Lung (tissue), 11 donors: ENCODE measurements at regions not wholly inside any gene's neighbourhood (a gene's known extent, or its start where the extent isn't known, plus 50 kb on each side); places are given as distances from the start of the nearest gene placed in this dataset.

Source experiments
- ATAC-seq: fragments of 200-7000 bp; cut with Tn5 transposase; one replicate; pipeline ENCODE4 v1.9.1; 2020; ENCODE audit warnings: moderate number of reproducible peaks; ENCODE audit not compliant: insufficient read depth, low FRiP score
- DNase-seq, 3 donors: peaks; one replicate each; pipeline ENCODE4 v3.0.0-alpha.2; 2013 to 2017
- H3K27ac ChIP-seq, 2 donors: one replicate each; pipeline ENCODE4 v1.5.1; 2013; ENCODE audit warnings: mild to moderate bottlenecking in 2 of 2, moderate library complexity in 2 of 2, control low read depth in 1 of 2, inconsistent platforms in 1 of 2, low read depth in 1 of 2, low read length in 1 of 2
- H3K27me3 ChIP-seq, 3 donors: one replicate each; pipeline ENCODE4 v1.5.1; 2013; ENCODE audit warnings: low read length in 2 of 3; ENCODE audit not compliant: control insufficient read depth in 3 of 3, insufficient read depth in 3 of 3
- H3K36me3 ChIP-seq, 4 donors: one replicate each; pipeline ENCODE4 v1.5.1; 2013; ENCODE audit warnings: low read length in 4 of 4, mild to moderate bottlenecking in 1 of 4, moderate library complexity in 1 of 4; ENCODE audit not compliant: control insufficient read depth in 4 of 4, insufficient read depth in 4 of 4
- H3K4me1 ChIP-seq, 5 donors: one replicate each; pipeline ENCODE4 v1.5.1; 2013; ENCODE audit warnings: low read length in 5 of 5, mild to moderate bottlenecking in 2 of 5, moderate library complexity in 1 of 5; ENCODE audit not compliant: control insufficient read depth in 5 of 5, insufficient read depth in 5 of 5
- H3K4me3 ChIP-seq: one replicate; pipeline ENCODE4 v1.5.1; 2013; ENCODE audit warnings: mild to moderate bottlenecking, control low read depth, moderate library complexity
- H3K9ac ChIP-seq, 2 donors: one replicate each; pipeline ENCODE4 v1.5.1; 2013; ENCODE audit warnings: low read length in 2 of 2, control low read depth in 1 of 2; ENCODE audit not compliant: insufficient read depth in 1 of 2
- H3K9me3 ChIP-seq, 4 donors: one replicate each; pipeline ENCODE4 v1.5.1; 2013; ENCODE audit warnings: low read length in 3 of 4, mild to moderate bottlenecking in 1 of 4, moderate library complexity in 1 of 4; ENCODE audit not compliant: control insufficient read depth in 4 of 4, insufficient read depth in 3 of 4
- WGBS, 2 donors: extraction: QIAGEN DNeasy Blood & Tissue Kit; methylation state at CpG; one replicate each; pipeline ENCODE4 v1.1.7; 2013; 5-methylcytosine and 5-hydroxymethylcytosine counted together
- TF ChIP-seq, protein P1 (sequence below): IDR thresholded peaks from 2 replicates; pipeline ENCODE4 v1.5.1; 2012; ENCODE audit warnings: mild to moderate bottlenecking; ENCODE audit errors: control extremely low read depth, extremely low read depth
- donor health status: control.
- donor health status: control.
- donor health status: Bipolar disorder and iron deficiency.
- donor health status: healthy.
- donor health status: DM: yes; HTN: yes; CAD: no.

- no peak overlapping the region for H3K9ac ChIP-seq
Measured at GRCh38 chr5:167995844-167996425, 295.5 kb upstream of the WWC1 start.

DNA sequence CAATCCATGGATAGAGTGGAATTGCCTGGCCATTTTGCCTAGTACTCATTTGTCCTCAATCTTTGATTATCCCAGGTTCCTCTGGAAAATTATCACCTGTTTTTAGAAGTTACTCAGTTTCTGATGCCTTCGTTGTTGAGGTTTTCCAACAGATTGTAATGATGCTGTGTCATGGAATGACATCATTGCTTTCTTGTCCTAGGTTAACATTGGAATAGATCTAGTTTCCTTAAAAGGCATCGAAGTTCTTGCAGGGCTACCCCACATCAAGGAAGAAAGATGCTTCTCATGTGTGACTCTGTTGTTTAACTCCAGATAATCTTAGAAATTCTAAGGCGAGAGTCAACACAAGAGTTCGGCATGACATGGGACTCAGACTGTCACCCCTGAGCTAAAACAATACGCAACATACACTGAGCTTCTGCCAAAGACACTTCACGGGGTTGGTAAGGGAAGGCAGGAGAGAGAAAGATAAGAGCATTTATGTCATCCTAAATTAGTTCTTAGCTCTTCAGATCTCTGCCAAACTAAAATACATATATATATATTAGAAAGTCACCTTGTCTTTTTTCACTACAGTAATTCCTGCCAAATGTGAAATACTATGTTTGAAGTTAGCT is 293.2 kb upstream of the WWC1 start:
- TF ChIP-seq, protein P1, sequence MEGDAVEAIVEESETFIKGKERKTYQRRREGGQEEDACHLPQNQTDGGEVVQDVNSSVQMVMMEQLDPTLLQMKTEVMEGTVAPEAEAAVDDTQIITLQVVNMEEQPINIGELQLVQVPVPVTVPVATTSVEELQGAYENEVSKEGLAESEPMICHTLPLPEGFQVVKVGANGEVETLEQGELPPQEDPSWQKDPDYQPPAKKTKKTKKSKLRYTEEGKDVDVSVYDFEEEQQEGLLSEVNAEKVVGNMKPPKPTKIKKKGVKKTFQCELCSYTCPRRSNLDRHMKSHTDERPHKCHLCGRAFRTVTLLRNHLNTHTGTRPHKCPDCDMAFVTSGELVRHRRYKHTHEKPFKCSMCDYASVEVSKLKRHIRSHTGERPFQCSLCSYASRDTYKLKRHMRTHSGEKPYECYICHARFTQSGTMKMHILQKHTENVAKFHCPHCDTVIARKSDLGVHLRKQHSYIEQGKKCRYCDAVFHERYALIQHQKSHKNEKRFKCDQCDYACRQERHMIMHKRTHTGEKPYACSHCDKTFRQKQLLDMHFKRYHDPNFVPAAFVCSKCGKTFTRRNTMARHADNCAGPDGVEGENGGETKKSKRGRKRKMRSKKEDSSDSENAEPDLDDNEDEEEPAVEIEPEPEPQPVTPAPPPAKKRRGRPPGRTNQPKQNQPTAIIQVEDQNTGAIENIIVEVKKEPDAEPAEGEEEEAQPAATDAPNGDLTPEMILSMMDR, result no peak
- WGBS, 2 donors, result 70 to 78% methylated on average over 6 of the region's 6 CpGs
- peaks cover 0 to 15% (median 0%) of the 10 kb centered on the region in 5 donors for H3K4me1 ChIP-seq
- no peak overlapping the region for H3K9ac ChIP-seq
- no peak overlapping the region for H3K4me3 ChIP-seq
- H3K36me3 ChIP-seq, result no peaks in the 10 kb centered on the region
- peak overlapping the region in 1 of 2 donors; percentile 89 for H3K27ac ChIP-seq
- H3K9me3 ChIP-seq, result peaks cover 0 to 2% (median 0%) of the 10 kb centered on the region in 4 donors
- ATAC-seq (no peak), DNase-seq (no peak)
- H3K27me3 ChIP-seq, result no peaks in the 10 kb centered on the region

More at GRCh38 chr5:167995844-167996425, 295.5 kb upstream of the WWC1 start:
- no peak overlapping the region for H3K27ac ChIP-seq
- 90 to 94% methylated on average over 11 of the region's 11 CpGs for WGBS, 2 donors
- no peak overlapping the region for H3K4me3 ChIP-seq
- no peaks in the 10 kb centered on the region for H3K36me3 ChIP-seq
- peaks cover 0 to 7% (median 0%) of the 10 kb centered on the region in 5 donors for H3K4me1 ChIP-seq
- no peak for ATAC-seq
- H3K27me3 ChIP-seq, result no peaks in the 10 kb centered on the region
- DNase-seq, result no peak
- peaks cover 0 to 2% (median 0%) of the 10 kb centered on the region in 4 donors for H3K9me3 ChIP-seq
- TF ChIP-seq, protein P1, result no peak

- peaks cover 0 to 2% (median 0%) of the 10 kb centered on the region in 3 donors for H3K27me3 ChIP-seq
- peaks cover 0 to 15% (median 0%) of the 10 kb centered on the region in 5 donors for H3K4me1 ChIP-seq
- TF ChIP-seq, protein P1, result no peak
- H3K27ac ChIP-seq, result peak overlapping the region in 1 of 2 donors; percentile 89
- H3K4me3 ChIP-seq, result no peak overlapping the region
- WGBS, 2 donors, result 70 to 80% methylated on average over 2 of the region's 2 CpGs
- ATAC-seq, result no peak
- DNase-seq, result no peak
- H3K9ac ChIP-seq, result no peak overlapping the region
- H3K9me3 ChIP-seq, result peaks cover 0 to 2% (median 0%) of the 10 kb centered on the region in 4 donors
- H3K36me3 ChIP-seq, result no peaks in the 10 kb centered on the region
Measured at GRCh38 chr5:167999182-167999581, 292.3 kb upstream of the WWC1 start.
